Liver (tissue), 3 donors: ENCODE measurements at regions not wholly inside any gene's neighbourhood (a gene's known extent, or its start where the extent isn't known, plus 50 kb on each side); places are given as distances from the start of the nearest gene placed in this dataset.

ENCODE experiments used
- EGR1 ChIP-seq, 2 donors: IDR thresholded peaks; 2 replicates each; pipeline ENCODE4 v1.6.1; 2016 to 2018; ENCODE audit warnings: antibody characterized with exemption in 2 of 2, low read depth in 2 of 2
- GABPA ChIP-seq, 2 donors: IDR thresholded peaks in 1 of 2; conservative IDR thresholded peaks in 1 of 2; 2 replicates each; pipeline ENCODE4 v1.6.1; 2016; ENCODE audit warnings: antibody characterized with exemption in 2 of 2, mild to moderate bottlenecking in 1 of 2, moderate library complexity in 1 of 2
- SP1 ChIP-seq: IDR thresholded peaks from 2 replicates; pipeline ENCODE4 v1.6.1; 2018; ENCODE audit warnings: antibody characterized with exemption, mild to moderate bottlenecking
- TAF1 ChIP-seq: conservative IDR thresholded peaks from 2 replicates; pipeline ENCODE4 v1.6.1; 2016; ENCODE audit warnings: antibody characterized with exemption, mild to moderate bottlenecking
- YY1 ChIP-seq: IDR thresholded peaks from 2 replicates; pipeline ENCODE4 v1.6.1; 2016; ENCODE audit warnings: antibody characterized with exemption, mild to moderate bottlenecking
- TF ChIP-seq, protein P1 (sequence below): fragments of 150-350 bp; IDR thresholded peaks from 2 replicates; pipeline ENCODE4 v1.5.1; 2017; ENCODE audit warnings: improper control_type of control experiment, low read depth, low read length; ENCODE audit not compliant: missing input control
- TF ChIP-seq, protein P2 (sequence below): IDR thresholded peaks from 2 replicates; pipeline ENCODE4 v1.6.1; 2016; ENCODE audit warnings: antibody characterized with exemption, mild to moderate bottlenecking
- TF ChIP-seq, protein P3 (sequence below): IDR thresholded peaks from 2 replicates; pipeline ENCODE4 v1.6.1; 2016; ENCODE audit warnings: antibody characterized with exemption
- TF ChIP-seq, protein P4 (sequence below): IDR thresholded peaks from 2 replicates; pipeline ENCODE4 v1.6.1; 2016; ENCODE audit warnings: antibody characterized with exemption
- donor health status: healthy.
- donor health status: healthy.

DNA sequence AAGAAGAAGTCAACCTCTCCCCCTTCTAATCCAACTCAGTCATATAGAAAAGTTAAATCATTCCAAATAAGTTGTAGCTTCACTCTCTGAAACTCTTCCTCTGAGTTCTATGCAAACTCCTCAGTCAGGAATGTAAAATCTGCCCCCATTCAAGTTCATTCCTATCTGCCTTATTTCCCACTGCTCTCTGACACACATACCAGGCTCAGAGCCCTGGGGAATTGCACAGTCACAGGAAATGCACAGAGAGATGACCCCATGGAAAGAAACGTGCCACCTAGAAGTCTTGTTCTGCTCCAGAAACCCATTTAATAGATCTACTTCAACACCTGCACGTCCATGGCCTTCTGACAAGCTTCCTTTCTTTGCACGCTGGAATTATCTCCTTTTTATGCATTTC lies 236.0 kb upstream of the VCX3A start:
- TF ChIP-seq, protein P1, sequence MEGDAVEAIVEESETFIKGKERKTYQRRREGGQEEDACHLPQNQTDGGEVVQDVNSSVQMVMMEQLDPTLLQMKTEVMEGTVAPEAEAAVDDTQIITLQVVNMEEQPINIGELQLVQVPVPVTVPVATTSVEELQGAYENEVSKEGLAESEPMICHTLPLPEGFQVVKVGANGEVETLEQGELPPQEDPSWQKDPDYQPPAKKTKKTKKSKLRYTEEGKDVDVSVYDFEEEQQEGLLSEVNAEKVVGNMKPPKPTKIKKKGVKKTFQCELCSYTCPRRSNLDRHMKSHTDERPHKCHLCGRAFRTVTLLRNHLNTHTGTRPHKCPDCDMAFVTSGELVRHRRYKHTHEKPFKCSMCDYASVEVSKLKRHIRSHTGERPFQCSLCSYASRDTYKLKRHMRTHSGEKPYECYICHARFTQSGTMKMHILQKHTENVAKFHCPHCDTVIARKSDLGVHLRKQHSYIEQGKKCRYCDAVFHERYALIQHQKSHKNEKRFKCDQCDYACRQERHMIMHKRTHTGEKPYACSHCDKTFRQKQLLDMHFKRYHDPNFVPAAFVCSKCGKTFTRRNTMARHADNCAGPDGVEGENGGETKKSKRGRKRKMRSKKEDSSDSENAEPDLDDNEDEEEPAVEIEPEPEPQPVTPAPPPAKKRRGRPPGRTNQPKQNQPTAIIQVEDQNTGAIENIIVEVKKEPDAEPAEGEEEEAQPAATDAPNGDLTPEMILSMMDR = no peak
- TF ChIP-seq, protein P2, sequence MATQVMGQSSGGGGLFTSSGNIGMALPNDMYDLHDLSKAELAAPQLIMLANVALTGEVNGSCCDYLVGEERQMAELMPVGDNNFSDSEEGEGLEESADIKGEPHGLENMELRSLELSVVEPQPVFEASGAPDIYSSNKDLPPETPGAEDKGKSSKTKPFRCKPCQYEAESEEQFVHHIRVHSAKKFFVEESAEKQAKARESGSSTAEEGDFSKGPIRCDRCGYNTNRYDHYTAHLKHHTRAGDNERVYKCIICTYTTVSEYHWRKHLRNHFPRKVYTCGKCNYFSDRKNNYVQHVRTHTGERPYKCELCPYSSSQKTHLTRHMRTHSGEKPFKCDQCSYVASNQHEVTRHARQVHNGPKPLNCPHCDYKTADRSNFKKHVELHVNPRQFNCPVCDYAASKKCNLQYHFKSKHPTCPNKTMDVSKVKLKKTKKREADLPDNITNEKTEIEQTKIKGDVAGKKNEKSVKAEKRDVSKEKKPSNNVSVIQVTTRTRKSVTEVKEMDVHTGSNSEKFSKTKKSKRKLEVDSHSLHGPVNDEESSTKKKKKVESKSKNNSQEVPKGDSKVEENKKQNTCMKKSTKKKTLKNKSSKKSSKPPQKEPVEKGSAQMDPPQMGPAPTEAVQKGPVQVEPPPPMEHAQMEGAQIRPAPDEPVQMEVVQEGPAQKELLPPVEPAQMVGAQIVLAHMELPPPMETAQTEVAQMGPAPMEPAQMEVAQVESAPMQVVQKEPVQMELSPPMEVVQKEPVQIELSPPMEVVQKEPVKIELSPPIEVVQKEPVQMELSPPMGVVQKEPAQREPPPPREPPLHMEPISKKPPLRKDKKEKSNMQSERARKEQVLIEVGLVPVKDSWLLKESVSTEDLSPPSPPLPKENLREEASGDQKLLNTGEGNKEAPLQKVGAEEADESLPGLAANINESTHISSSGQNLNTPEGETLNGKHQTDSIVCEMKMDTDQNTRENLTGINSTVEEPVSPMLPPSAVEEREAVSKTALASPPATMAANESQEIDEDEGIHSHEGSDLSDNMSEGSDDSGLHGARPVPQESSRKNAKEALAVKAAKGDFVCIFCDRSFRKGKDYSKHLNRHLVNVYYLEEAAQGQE = no peak
- no peak for TF ChIP-seq SP1
- TF ChIP-seq, protein P3, sequence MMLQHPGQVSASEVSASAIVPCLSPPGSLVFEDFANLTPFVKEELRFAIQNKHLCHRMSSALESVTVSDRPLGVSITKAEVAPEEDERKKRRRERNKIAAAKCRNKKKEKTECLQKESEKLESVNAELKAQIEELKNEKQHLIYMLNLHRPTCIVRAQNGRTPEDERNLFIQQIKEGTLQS = no peak
- TF ChIP-seq, protein P4, sequence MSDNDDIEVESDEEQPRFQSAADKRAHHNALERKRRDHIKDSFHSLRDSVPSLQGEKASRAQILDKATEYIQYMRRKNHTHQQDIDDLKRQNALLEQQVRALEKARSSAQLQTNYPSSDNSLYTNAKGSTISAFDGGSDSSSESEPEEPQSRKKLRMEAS = no peak
- TF ChIP-seq YY1 = no peak
- TF ChIP-seq GABPA (IDR thresholded peaks at IDR 0.05 in 1 of 2, conservative IDR thresholded peaks at IDR 0.05 in 1 of 2) = no peak
- no peak for TF ChIP-seq EGR1 (IDR thresholded peaks at IDR 0.05; ENCODE audit: low read depth in 2 of 2)
- no peak for TF ChIP-seq TAF1
